ENCODE measurements at regions not wholly inside any gene's neighbourhood (a gene's known extent, or its start where the extent isn't known, plus 50 kb on each side); places are given as distances from the start of the nearest gene placed in this dataset.

DNA sequence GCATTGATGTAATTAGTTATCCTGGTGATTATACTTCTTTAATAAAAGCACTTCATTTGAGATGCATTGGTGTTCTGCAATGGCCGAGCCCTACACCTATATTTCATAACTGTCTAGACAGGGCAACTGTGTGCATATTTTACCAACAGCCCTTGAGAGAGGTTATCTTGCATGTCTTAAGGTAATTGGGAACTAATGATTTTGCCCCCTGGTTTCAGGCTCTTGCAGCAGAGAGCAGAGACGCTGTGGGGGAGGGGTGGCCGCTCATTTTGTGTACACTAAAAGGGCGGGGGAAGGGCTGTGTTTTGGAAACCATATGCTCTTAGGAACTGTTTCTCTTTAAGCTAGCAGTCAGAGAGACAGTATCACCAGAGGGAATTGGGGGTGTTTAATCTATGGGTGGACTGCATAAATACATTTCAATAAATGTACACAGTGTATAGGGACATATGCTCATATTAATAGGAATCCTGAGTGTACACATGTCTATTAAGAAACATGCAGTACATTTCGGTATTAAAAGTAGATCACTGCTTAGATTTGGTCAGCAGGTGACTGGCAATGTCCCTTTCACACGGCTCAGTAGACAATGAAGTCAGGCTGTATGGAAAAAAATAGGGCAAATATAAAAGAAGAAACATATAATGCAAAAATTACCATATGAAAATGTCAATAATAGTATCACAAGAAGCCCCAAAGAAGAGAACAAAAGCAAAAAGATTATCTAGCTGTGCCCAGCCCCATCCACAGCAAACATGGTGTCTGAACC is 402.9 kb upstream of the CITED2 start:
- Histone ChIP-seq H3K9me3 (ENCODE audit: low read length) (no peaks in the 10 kb centered on the region), H3K9me2 (ENCODE audit: insufficient read depth, low read length) (no peaks in the 10 kb centered on the region), H2AFZ (ENCODE audit: low read depth, low read length) (peak overlapping the region; percentile 72), H3F3A (ENCODE audit: insufficient read depth, low read length, poor library complexity, severe bottlenecking) (no peaks in the 10 kb centered on the region), H4K20me1 (ENCODE audit: insufficient read depth) (no peaks in the 10 kb centered on the region), H3K4me3 (ENCODE audit: low read length) (no peak overlapping the region), H3K9ac (ENCODE audit: low read length) (peak overlapping the region; percentile 52), H3K79me2 (replicated peaks; ENCODE audit: insufficient read depth, low read length) (no peaks in the 10 kb centered on the region), H3K27me3 (ENCODE audit: insufficient read depth, low read depth, low read length) (no peaks in the 10 kb centered on the region), H3K36me3 (ENCODE audit: insufficient read depth, low read length) (no peaks in the 10 kb centered on the region), H3K4me2 (ENCODE audit: low read length) (no peak overlapping the region), H3K27ac (ENCODE audit: low read length) (peak overlapping the region; percentile 50)
- TF ChIP-seq, protein P1, sequence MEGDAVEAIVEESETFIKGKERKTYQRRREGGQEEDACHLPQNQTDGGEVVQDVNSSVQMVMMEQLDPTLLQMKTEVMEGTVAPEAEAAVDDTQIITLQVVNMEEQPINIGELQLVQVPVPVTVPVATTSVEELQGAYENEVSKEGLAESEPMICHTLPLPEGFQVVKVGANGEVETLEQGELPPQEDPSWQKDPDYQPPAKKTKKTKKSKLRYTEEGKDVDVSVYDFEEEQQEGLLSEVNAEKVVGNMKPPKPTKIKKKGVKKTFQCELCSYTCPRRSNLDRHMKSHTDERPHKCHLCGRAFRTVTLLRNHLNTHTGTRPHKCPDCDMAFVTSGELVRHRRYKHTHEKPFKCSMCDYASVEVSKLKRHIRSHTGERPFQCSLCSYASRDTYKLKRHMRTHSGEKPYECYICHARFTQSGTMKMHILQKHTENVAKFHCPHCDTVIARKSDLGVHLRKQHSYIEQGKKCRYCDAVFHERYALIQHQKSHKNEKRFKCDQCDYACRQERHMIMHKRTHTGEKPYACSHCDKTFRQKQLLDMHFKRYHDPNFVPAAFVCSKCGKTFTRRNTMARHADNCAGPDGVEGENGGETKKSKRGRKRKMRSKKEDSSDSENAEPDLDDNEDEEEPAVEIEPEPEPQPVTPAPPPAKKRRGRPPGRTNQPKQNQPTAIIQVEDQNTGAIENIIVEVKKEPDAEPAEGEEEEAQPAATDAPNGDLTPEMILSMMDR (IDR thresholded peaks at IDR 0.05; ENCODE audit: poor library complexity, severe bottlenecking), result no peak
- TF ChIP-seq EP300 (conservative IDR thresholded peaks at IDR 0.05; ENCODE audit: poor library complexity, severe bottlenecking), result no peak

DNA sequence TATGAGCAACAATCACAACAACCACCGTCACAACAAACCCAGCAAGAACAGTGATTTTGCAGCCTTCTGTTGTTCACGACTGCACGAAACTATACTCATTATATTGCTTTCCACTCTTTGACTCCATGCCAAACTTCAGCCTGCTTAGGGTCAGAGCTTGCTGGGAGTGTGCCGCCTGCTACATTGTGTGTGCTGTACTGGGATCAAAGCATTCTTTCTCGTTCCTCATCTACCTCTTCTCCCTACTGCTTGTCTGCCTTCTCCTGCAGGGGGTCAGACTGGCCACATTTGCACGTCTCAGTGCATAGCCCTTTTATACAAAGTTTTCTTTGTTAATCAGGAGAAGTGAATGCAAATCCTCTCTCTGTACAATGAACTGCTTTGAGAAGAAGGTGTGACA is 401.6 kb upstream of the CITED2 start:
- Histone ChIP-seq H4K20me1 (ENCODE audit: insufficient read depth) (no peaks in the 10 kb centered on the region), H3K79me2 (replicated peaks; ENCODE audit: insufficient read depth, low read length) (no peaks in the 10 kb centered on the region), H3K9me3 (ENCODE audit: low read length) (no peaks in the 10 kb centered on the region), H3K36me3 (ENCODE audit: insufficient read depth, low read length) (no peaks in the 10 kb centered on the region), H3K4me3 (ENCODE audit: low read length) (no peak overlapping the region), H3K9me2 (ENCODE audit: insufficient read depth, low read length) (no peaks in the 10 kb centered on the region), H2AFZ (ENCODE audit: low read depth, low read length) (no peak overlapping the region), H3K27me3 (ENCODE audit: insufficient read depth, low read depth, low read length) (no peaks in the 10 kb centered on the region), H3K4me2 (ENCODE audit: low read length) (no peak overlapping the region), H3F3A (ENCODE audit: insufficient read depth, low read length, poor library complexity, severe bottlenecking) (no peaks in the 10 kb centered on the region), H3K9ac (ENCODE audit: low read length) (no peak overlapping the region), H3K27ac (ENCODE audit: low read length) (no peak overlapping the region)
- no peak for TF ChIP-seq RAD21 (conservative IDR thresholded peaks at IDR 0.05)
- no peak for TF ChIP-seq MXI1 (conservative IDR thresholded peaks at IDR 0.05; ENCODE audit: poor library complexity, severe bottlenecking)
- no peak for TF ChIP-seq TAF1 (IDR thresholded peaks at IDR 0.05; ENCODE audit: low read depth)
- TF ChIP-seq, protein P1 (IDR thresholded peaks at IDR 0.05; ENCODE audit: poor library complexity, severe bottlenecking), result no peak
- TF ChIP-seq EZH2 (IDR thresholded peaks at IDR 0.05; ENCODE audit: borderline replicate concordance, insufficient read depth, low read length, poor library complexity, severe bottlenecking), result no peak
- TF ChIP-seq EP300 (conservative IDR thresholded peaks at IDR 0.05; ENCODE audit: poor library complexity, severe bottlenecking), result no peak
- TF ChIP-seq SMC3 (conservative IDR thresholded peaks at IDR 0.05; ENCODE audit: poor library complexity), result no peak
- TF ChIP-seq, protein P2, sequence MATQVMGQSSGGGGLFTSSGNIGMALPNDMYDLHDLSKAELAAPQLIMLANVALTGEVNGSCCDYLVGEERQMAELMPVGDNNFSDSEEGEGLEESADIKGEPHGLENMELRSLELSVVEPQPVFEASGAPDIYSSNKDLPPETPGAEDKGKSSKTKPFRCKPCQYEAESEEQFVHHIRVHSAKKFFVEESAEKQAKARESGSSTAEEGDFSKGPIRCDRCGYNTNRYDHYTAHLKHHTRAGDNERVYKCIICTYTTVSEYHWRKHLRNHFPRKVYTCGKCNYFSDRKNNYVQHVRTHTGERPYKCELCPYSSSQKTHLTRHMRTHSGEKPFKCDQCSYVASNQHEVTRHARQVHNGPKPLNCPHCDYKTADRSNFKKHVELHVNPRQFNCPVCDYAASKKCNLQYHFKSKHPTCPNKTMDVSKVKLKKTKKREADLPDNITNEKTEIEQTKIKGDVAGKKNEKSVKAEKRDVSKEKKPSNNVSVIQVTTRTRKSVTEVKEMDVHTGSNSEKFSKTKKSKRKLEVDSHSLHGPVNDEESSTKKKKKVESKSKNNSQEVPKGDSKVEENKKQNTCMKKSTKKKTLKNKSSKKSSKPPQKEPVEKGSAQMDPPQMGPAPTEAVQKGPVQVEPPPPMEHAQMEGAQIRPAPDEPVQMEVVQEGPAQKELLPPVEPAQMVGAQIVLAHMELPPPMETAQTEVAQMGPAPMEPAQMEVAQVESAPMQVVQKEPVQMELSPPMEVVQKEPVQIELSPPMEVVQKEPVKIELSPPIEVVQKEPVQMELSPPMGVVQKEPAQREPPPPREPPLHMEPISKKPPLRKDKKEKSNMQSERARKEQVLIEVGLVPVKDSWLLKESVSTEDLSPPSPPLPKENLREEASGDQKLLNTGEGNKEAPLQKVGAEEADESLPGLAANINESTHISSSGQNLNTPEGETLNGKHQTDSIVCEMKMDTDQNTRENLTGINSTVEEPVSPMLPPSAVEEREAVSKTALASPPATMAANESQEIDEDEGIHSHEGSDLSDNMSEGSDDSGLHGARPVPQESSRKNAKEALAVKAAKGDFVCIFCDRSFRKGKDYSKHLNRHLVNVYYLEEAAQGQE (IDR thresholded peaks at IDR 0.05; ENCODE audit: borderline replicate concordance), result no peak
- no peak for TF ChIP-seq POLR2AphosphoS5 (IDR thresholded peaks at IDR 0.05)

Measured in neural cell (in vitro differentiated cells).